ENCODE measurements at regions not wholly inside any gene's neighbourhood (a gene's known extent, or its start where the extent isn't known, plus 50 kb on each side); places are given as distances from the start of the nearest gene placed in this dataset.

DNA sequence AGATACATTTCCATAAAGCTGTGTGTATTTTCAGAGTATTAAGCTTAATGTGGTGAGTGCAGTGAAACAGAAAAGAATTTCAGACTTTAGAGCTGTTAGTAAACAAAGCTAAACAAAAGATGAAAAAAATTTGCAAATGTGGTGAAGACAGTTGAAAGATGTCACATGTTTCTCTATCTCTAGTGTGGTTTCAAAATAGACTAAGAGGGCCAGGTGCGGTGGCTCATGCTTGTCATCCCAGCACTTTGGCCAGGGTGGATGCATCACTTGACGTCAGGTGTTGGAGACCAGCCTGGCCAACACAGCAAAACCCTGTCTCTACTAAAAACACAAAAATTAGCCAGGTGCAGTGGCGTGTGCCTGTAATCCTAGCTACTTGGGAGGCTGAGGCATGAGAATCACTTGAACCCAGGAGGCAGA, 466.0 kb upstream of the NR2F2 start:
- H3K4me3 ChIP-seq (ENCODE audit: low read depth, low read length) = no peak overlapping the region
- TF ChIP-seq, protein P1, sequence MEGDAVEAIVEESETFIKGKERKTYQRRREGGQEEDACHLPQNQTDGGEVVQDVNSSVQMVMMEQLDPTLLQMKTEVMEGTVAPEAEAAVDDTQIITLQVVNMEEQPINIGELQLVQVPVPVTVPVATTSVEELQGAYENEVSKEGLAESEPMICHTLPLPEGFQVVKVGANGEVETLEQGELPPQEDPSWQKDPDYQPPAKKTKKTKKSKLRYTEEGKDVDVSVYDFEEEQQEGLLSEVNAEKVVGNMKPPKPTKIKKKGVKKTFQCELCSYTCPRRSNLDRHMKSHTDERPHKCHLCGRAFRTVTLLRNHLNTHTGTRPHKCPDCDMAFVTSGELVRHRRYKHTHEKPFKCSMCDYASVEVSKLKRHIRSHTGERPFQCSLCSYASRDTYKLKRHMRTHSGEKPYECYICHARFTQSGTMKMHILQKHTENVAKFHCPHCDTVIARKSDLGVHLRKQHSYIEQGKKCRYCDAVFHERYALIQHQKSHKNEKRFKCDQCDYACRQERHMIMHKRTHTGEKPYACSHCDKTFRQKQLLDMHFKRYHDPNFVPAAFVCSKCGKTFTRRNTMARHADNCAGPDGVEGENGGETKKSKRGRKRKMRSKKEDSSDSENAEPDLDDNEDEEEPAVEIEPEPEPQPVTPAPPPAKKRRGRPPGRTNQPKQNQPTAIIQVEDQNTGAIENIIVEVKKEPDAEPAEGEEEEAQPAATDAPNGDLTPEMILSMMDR (IDR thresholded peaks at IDR 0.05; ENCODE audit: borderline replicate concordance, insufficient read depth, low read depth, low read length) = no peak

DNA sequence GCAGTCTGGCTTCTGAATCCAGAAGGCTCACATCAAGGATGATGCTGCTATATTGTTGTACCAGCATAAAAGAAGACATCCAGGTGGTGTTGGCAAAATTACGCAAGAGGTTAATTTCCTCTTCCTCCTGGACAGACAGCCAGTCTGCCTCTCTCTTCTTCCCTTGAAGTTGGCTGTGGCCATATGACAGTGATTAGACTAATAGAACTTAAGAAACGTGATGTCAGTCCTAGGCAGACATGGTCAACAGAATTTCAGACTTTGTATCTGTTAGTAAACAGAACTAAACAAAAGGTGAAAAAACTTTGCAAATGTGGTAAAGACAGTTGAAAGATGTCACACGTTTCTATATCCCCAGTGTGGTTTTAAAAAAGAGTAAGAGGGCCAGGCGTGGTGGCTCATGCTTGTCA, 465.2 kb upstream of the NR2F2 start:
- H3K4me3 ChIP-seq (ENCODE audit: low read depth, low read length) = no peak overlapping the region
- TF ChIP-seq, protein P1 (IDR thresholded peaks at IDR 0.05; ENCODE audit: borderline replicate concordance, insufficient read depth, low read depth, low read length) = no peak

DNA sequence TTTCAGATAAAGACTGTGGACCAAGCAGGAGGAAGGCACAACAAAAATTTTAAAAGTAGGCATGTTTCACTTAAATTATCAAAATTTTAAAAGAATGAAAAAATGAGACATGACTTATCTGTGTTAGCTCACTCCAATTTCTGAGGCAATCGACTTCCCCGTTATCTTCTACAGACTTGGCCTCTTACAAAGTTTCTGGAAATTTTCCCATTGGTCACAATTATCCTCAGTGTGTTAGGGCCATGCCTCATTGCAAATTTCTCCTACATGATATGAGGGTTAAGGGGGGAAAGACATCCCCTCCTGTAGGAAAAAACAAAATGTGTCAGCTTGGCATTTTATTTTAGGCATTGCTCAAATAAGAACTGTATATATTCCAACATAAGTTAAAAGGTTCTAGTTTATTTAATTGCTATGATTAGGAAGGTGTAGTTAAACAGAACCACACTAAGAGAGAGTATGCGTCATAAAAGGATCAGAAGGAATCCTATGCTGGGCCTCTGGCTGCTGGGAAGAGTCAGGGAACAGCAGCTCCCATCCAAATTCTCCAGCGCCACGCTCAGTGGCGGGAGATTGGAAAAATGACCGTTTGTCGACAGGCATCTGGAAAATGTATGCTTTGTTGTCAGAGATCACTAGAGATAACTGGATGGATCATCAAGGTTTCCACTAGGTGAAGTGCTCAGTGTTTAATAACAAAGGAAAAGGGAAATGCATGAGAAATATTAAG, 463.6 kb upstream of the NR2F2 start:
- no peak overlapping the region for H3K4me3 ChIP-seq (ENCODE audit: low read depth, low read length)
- TF ChIP-seq, protein P1 (IDR thresholded peaks at IDR 0.05; ENCODE audit: borderline replicate concordance, insufficient read depth, low read depth, low read length) = no peak

DNA sequence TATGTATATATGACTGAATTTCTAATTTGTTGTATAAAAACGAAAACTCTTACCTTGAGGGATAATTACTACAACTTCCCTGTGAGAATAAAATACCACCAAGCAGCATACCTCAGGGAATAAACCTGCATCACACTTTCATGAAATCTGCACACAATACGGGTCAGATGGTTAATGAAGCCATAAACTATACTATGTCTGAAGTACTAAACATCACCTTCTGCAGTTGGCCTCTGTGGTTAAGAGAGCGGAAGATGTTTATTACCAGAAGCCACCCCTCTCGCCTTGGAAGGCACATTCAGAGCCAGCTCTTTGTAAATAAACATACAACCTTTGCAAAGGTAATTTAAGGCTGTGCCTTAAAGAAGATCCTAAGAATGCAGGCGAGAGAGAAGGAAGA, 462.1 kb upstream of the NR2F2 start:
- TF ChIP-seq, protein P1 (IDR thresholded peaks at IDR 0.05; ENCODE audit: borderline replicate concordance, insufficient read depth, low read depth, low read length) = no peak
- H3K4me3 ChIP-seq (ENCODE audit: low read depth, low read length) = no peak overlapping the region

DNA sequence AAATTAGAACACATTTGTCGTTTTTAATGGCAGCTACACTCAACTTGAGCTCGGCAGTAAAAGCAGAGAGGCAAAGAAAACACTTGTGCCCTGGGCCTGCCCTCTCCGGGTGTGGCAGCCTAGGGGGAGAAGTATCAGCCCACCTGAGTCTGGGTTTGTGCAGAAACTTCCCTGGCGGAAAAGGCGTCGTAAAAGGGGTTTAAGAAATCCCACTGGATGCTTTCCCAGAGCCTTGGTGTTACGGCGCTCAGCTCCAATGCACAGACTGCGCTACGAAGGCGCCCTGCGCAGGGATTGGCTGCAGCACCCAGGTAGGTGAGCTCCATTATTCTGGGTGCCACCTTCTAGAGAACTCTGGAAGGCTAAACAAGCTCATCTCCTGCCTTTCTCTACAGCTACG, 461.5 kb upstream of the NR2F2 start:
- no peak overlapping the region for H3K4me3 ChIP-seq (ENCODE audit: low read depth, low read length)
- TF ChIP-seq, protein P1 (IDR thresholded peaks at IDR 0.05; ENCODE audit: borderline replicate concordance, insufficient read depth, low read depth, low read length) = no peak

DNA sequence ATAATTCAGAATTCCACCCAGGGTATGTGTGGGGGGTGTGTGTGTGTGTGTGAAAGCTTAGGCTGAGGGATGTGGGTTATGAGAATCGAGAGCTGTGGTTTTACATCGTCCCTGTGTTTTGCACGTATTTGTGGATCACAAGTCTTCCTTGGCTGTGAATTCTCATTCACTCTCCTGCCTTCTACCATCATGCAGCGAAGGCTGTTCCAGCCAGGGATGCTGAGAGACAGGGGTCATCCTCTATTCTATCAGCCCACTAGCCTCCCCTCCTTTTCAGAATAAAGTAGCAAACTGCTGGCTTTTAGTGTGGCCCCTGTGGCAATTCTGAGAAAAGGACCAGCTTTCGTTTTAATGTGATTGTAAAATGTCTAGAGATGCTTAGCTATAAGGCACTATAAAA, 460.6 kb upstream of the NR2F2 start:
- TF ChIP-seq, protein P1 (IDR thresholded peaks at IDR 0.05; ENCODE audit: borderline replicate concordance, insufficient read depth, low read depth, low read length) = no peak
- H3K4me3 ChIP-seq (ENCODE audit: low read depth, low read length) = no peak overlapping the region

DNA sequence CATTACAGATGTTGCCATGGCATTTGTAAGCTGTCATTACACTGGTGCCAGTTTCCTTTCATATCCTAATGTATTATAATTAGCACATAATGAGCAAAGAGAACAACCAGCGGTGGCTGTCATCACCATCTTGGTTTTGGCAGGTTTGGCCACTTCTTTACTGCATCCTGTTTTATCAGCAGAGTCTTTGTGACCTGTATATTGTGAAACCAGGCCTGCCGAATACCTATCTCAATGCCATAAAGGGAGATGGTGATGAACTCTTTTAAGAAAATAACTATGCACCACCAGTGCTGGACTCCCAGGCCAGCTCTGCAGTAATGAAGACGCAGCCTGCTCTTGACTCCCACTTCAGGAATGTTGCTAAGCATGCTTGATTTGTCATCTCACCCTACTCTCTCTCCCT, 458.1 kb upstream of the NR2F2 start:
- H3K4me3 ChIP-seq (ENCODE audit: low read depth, low read length) = no peak overlapping the region
- TF ChIP-seq, protein P1 (IDR thresholded peaks at IDR 0.05; ENCODE audit: borderline replicate concordance, insufficient read depth, low read depth, low read length) = no peak
